Stimulated activated effector memory CD8-positive, alpha-beta T cell treated with anti-CD3 and anti-CD28 coated beads, Interleukin-12 subunit alpha, Interleukin-12 subunit beta, amount 100 ng/mL, for 72 hours (primary cell): ENCODE measurements at regions not wholly inside any gene's neighbourhood (a gene's known extent, or its start where the extent isn't known, plus 50 kb on each side); places are given as distances from the start of the nearest gene placed in this dataset.

Experiments used
- ATAC-seq: fragments of 150-1000 bp; cut with Tn5 transposase; 2 replicates; pipeline ENCODE4 v1.10.0; 2021
- DNase-seq, 2 donors: peaks; one replicate each; pipeline ENCODE4 v3.0.0; 2021 to 2022; ENCODE audit warnings: low spot score in 2 of 2
- H3K27ac Mint-ChIP-seq: one replicate; pipeline ENCODE4 v1.8.0; 2022; ENCODE audit warnings: mild to moderate bottlenecking, mixed read lengths
- H3K36me3 Mint-ChIP-seq: one replicate; pipeline ENCODE4 v1.8.0; 2022; ENCODE audit warnings: mild to moderate bottlenecking, mixed read lengths
- H3K4me1 Mint-ChIP-seq: one replicate; pipeline ENCODE4 v1.8.0; 2022; ENCODE audit warnings: mixed read lengths
- H3K4me3 Mint-ChIP-seq: one replicate; pipeline ENCODE4 v1.8.0; 2022; ENCODE audit warnings: mild to moderate bottlenecking, mixed read lengths
- H3K9me3 Mint-ChIP-seq: one replicate; pipeline ENCODE4 v1.8.0; 2022; ENCODE audit warnings: mixed read lengths

GRCh38 chr5:73299665-73300336, 126.8 kb downstream of the TMEM174 start:
- DNase-seq (no peak), ATAC-seq (no peak)
- Mint-ChIP-seq H3K36me3 (peaks cover 11% of the 10 kb centered on the region), H3K4me3 (no peak overlapping the region), H3K27ac (no peak overlapping the region), H3K4me1 (peaks cover 31% of the 10 kb centered on the region), H3K9me3 (peaks cover 3% of the 10 kb centered on the region)

- DNase-seq: no peak
- H3K27ac Mint-ChIP-seq: peak overlapping the region; percentile 58
- peaks cover 11% of the 10 kb centered on the region for H3K36me3 Mint-ChIP-seq
- H3K9me3 Mint-ChIP-seq: peaks cover 3% of the 10 kb centered on the region
- peaks cover 31% of the 10 kb centered on the region for H3K4me1 Mint-ChIP-seq
- no peak overlapping the region for H3K4me3 Mint-ChIP-seq
- peak; percentile 45 for ATAC-seq
These were observed 126.0 kb downstream of the TMEM174 start for GRCh38 chr5:73298772-73299630.

- DNase-seq (no peak), ATAC-seq (no peak)
- peaks cover 11% of the 10 kb centered on the region for H3K36me3 Mint-ChIP-seq
- H3K4me3 Mint-ChIP-seq: no peak overlapping the region
- H3K9me3 Mint-ChIP-seq: peaks cover 3% of the 10 kb centered on the region
- peak overlapping the region; percentile 58 for H3K27ac Mint-ChIP-seq
- H3K4me1 Mint-ChIP-seq: peaks cover 31% of the 10 kb centered on the region
These were observed 125.3 kb downstream of the TMEM174 start for GRCh38 chr5:73298251-73298771.

- Mint-ChIP-seq H3K9me3 (no peaks in the 10 kb centered on the region), H3K36me3 (peaks cover 11% of the 10 kb centered on the region), H3K4me1 (peaks cover 26% of the 10 kb centered on the region), H3K27ac (no peak overlapping the region), H3K4me3 (no peak overlapping the region)
- ATAC-seq (no peak), DNase-seq (no peak)
These were observed 124.4 kb downstream of the TMEM174 start for GRCh38 chr5:73297430-73297829.

GRCh38 chr5:73296772-73297171, 123.8 kb downstream of the TMEM174 start:
- Mint-ChIP-seq H3K4me1 (peaks cover 26% of the 10 kb centered on the region), H3K27ac (no peak overlapping the region), H3K4me3 (no peak overlapping the region), H3K9me3 (no peaks in the 10 kb centered on the region), H3K36me3 (peaks cover 11% of the 10 kb centered on the region)
- DNase-seq: no peak
- ATAC-seq: no peak

- Mint-ChIP-seq H3K36me3 (peaks cover 11% of the 10 kb centered on the region), H3K9me3 (no peaks in the 10 kb centered on the region), H3K27ac (no peak overlapping the region), H3K4me1 (peaks cover 26% of the 10 kb centered on the region), H3K4me3 (no peak overlapping the region)
- DNase-seq (no peak), ATAC-seq (no peak)
These were observed 122.9 kb downstream of the TMEM174 start for GRCh38 chr5:73295921-73296320.

- Mint-ChIP-seq H3K4me1 (peaks cover 21% of the 10 kb centered on the region), H3K36me3 (peaks cover 11% of the 10 kb centered on the region), H3K9me3 (no peaks in the 10 kb centered on the region), H3K27ac (no peak overlapping the region), H3K4me3 (no peak overlapping the region)
- ATAC-seq: no peak
- DNase-seq: no peak
These were observed 122.5 kb downstream of the TMEM174 start for GRCh38 chr5:73295447-73295846.

- no peak overlapping the region for H3K4me3 Mint-ChIP-seq
- ATAC-seq (no peak), DNase-seq (no peak)
- peaks cover 13% of the 10 kb centered on the region for H3K4me1 Mint-ChIP-seq
- H3K27ac Mint-ChIP-seq: no peak overlapping the region
- no peaks in the 10 kb centered on the region for H3K36me3 Mint-ChIP-seq
- H3K9me3 Mint-ChIP-seq: no peaks in the 10 kb centered on the region
These were observed 119.9 kb downstream of the TMEM174 start for GRCh38 chr5:73292816-73293459.

- ATAC-seq (no peak), DNase-seq (no peak)
- Mint-ChIP-seq H3K4me3 (no peak overlapping the region), H3K36me3 (no peaks in the 10 kb centered on the region), H3K9me3 (peaks cover 3% of the 10 kb centered on the region), H3K27ac (no peak overlapping the region), H3K4me1 (peaks cover 4% of the 10 kb centered on the region)
These were observed 118.9 kb downstream of the TMEM174 start for GRCh38 chr5:73291873-73292272.

GRCh38 chr5:73290242-73290641, 117.2 kb downstream of the TMEM174 start:
- Mint-ChIP-seq H3K36me3 (no peaks in the 10 kb centered on the region), H3K4me1 (no peaks in the 10 kb centered on the region), H3K27ac (no peak overlapping the region), H3K9me3 (peaks cover 3% of the 10 kb centered on the region), H3K4me3 (no peak overlapping the region)
- DNase-seq (no peak), ATAC-seq (no peak)

- no peak for ATAC-seq
- Mint-ChIP-seq H3K36me3 (no peaks in the 10 kb centered on the region), H3K27ac (no peak overlapping the region), H3K4me1 (no peaks in the 10 kb centered on the region), H3K4me3 (no peak overlapping the region), H3K9me3 (peaks cover 3% of the 10 kb centered on the region)
- DNase-seq: no peak
These were observed 116.1 kb downstream of the TMEM174 start for GRCh38 chr5:73288803-73289720.

- DNase-seq (no peak), ATAC-seq (no peak)
- Mint-ChIP-seq H3K4me1 (no peaks in the 10 kb centered on the region), H3K4me3 (no peak overlapping the region), H3K9me3 (peaks cover 3% of the 10 kb centered on the region), H3K27ac (no peak overlapping the region), H3K36me3 (no peaks in the 10 kb centered on the region)
These were observed 113.9 kb downstream of the TMEM174 start for GRCh38 chr5:73286896-73287295.

GRCh38 chr5:73284985-73285384, 112.0 kb downstream of the TMEM174 start:
- DNase-seq (no peak), ATAC-seq (no peak)
- no peaks in the 10 kb centered on the region for H3K36me3 Mint-ChIP-seq
- no peaks in the 10 kb centered on the region for H3K4me1 Mint-ChIP-seq
- H3K4me3 Mint-ChIP-seq: no peak overlapping the region
- no peak overlapping the region for H3K27ac Mint-ChIP-seq
- H3K9me3 Mint-ChIP-seq: peaks cover 3% of the 10 kb centered on the region

GRCh38 chr5:73284220-73284795, 111.3 kb downstream of the TMEM174 start:
- ATAC-seq: no peak
- Mint-ChIP-seq H3K4me1 (no peaks in the 10 kb centered on the region), H3K4me3 (no peak overlapping the region), H3K27ac (no peak overlapping the region), H3K9me3 (peaks cover 3% of the 10 kb centered on the region), H3K36me3 (no peaks in the 10 kb centered on the region)
- DNase-seq: no peak
